K562 (cell line): ENCODE measurements at regions not wholly inside any gene's neighbourhood (a gene's known extent, or its start where the extent isn't known, plus 50 kb on each side); places are given as distances from the start of the nearest gene placed in this dataset.

ENCODE experiments used
- ARNT ChIP-seq, 2 experiments: fragments of 450-650 bp; IDR thresholded peaks; 2 replicates each; pipeline ENCODE4 v1.6.1; 2016; ENCODE audit warnings: mild to moderate bottlenecking in 1 of 2
- BMI1 ChIP-seq: fragments of 150-350 bp; IDR thresholded peaks from 2 replicates; pipeline ENCODE4 v1.6.1; 2014; ENCODE audit warnings: low read length
- CEBPB ChIP-seq: fragments of 450-650 bp; IDR thresholded peaks from 2 replicates; pipeline ENCODE4 v1.6.1; 2016; ENCODE audit warnings: missing genetic modification characterization, missing compliant biosample characterization
- CHD1 ChIP-seq: fragments of 200-600 bp; sonication (generic); IDR thresholded peaks from one replicate; pipeline ENCODE4 v1.6.1; 2012; ENCODE audit warnings: mild to moderate bottlenecking, moderate library complexity, low read length, inconsistent platforms
- CSDE1 ChIP-seq, 2 experiments: fragments of 450-650 bp; IDR thresholded peaks; 2 replicates each; pipeline ENCODE4 v1.6.1; 2016; ENCODE audit warnings: mild to moderate bottlenecking in 1 of 2
- CXXC5 ChIP-seq: fragments of 250-450 bp; sonication (Bioruptor Pico); IDR thresholded peaks from 2 replicates; pipeline ENCODE4 v1.8.0; 2022; ENCODE audit warnings: inconsistent platforms, mild to moderate bottlenecking, moderate library complexity
- EP300 ChIP-seq: IDR thresholded peaks from 2 replicates; pipeline ENCODE4 v1.6.1; 2012; ENCODE audit warnings: low read length, improper control_type of control experiment
- ESRRB ChIP-seq: fragments of 250-450 bp; sonication (Bioruptor Pico); IDR thresholded peaks from 2 replicates; pipeline ENCODE4 v1.5.0; 2020; ENCODE audit warnings: mild to moderate bottlenecking, moderate library complexity, borderline replicate concordance
- ETV6 ChIP-seq, 3 experiments: fragments of 150-350 bp in 1 of 3; sonication (generic) in 1 of 3; formaldehyde crosslinking in 1 of 3; IDR thresholded peaks; 2 replicates each; pipeline versions ENCODE4 v1.6.1 to v1.8.0; 2014 to 2022; ENCODE audit warnings: borderline replicate concordance in 2 of 3, low read depth in 2 of 3, antibody characterized with exemption in 1 of 3, low read length in 1 of 3, mild to moderate bottlenecking in 1 of 3, missing genetic modification reagents in 1 of 3
- EWSR1 ChIP-seq: fragments of 450-650 bp; IDR thresholded peaks from 2 replicates; pipeline ENCODE4 v1.6.1; 2018; ENCODE audit warnings: borderline replicate concordance, mild to moderate bottlenecking, low read depth, moderate library complexity; ENCODE audit not compliant: partially characterized antibody
- HCFC1 ChIP-seq: IDR thresholded peaks from 2 replicates; pipeline ENCODE4 v1.6.1; 2012; ENCODE audit warnings: low read depth, low read length, improper control_type of control experiment
- HMG20B ChIP-seq: fragments of 250-450 bp; sonication (Bioruptor Pico); IDR thresholded peaks from 2 replicates; pipeline ENCODE4 v1.5.0; 2021; ENCODE audit warnings: mild to moderate bottlenecking
- MECOM ChIP-seq: fragments of 250-450 bp; sonication (Bioruptor Pico); IDR thresholded peaks from 2 replicates; pipeline ENCODE4 v1.8.0; 2022; ENCODE audit warnings: inconsistent platforms
- MIER1 ChIP-seq: fragments of 450-650 bp; IDR thresholded peaks from 2 replicates; pipeline ENCODE4 v1.6.1; 2016; ENCODE audit warnings: antibody characterized with exemption, mild to moderate bottlenecking, low read depth
- NR3C1 ChIP-seq: sonication (generic); formaldehyde crosslinking; IDR thresholded peaks from 2 replicates; pipeline ENCODE4 v1.8.1; 2022; ENCODE audit warnings: missing genetic modification reagents
- POLR3G ChIP-seq: IDR thresholded peaks from 2 replicates; pipeline ENCODE4 v1.6.1; 2011; ENCODE audit not compliant: insufficient read length, insufficient replicate concordance; ENCODE audit errors: extremely low read depth
- PTTG1 ChIP-seq: fragments of 450-650 bp; IDR thresholded peaks from 2 replicates; pipeline ENCODE4 v1.6.1; 2016; ENCODE audit warnings: low read depth, mild to moderate bottlenecking, missing genetic modification characterization, missing compliant biosample characterization
- SMARCC2 ChIP-seq: fragments of 450-650 bp; IDR thresholded peaks from 2 replicates; pipeline ENCODE4 v1.6.1; 2017; ENCODE audit warnings: antibody characterized with exemption, moderate library complexity, mild to moderate bottlenecking, low read depth
- ZBTB1 ChIP-seq: sonication (generic); formaldehyde crosslinking; IDR thresholded peaks from 2 replicates; pipeline ENCODE4 v1.8.1; 2023; ENCODE audit warnings: missing genetic modification reagents, low read depth, mild to moderate bottlenecking, borderline replicate concordance
- ZBTB8A ChIP-seq: fragments of 450-650 bp; IDR thresholded peaks from 2 replicates; pipeline ENCODE4 v1.6.1; 2018; ENCODE audit warnings: mild to moderate bottlenecking, moderate library complexity; ENCODE audit not compliant: partially characterized antibody
- ZNF436 ChIP-seq: fragments of 250-450, 450-650 bp; sonication (Bioruptor Pico); formaldehyde crosslinking; IDR thresholded peaks from 2 replicates; pipeline ENCODE4 v1.7.0; 2020; ENCODE audit warnings: mild to moderate bottlenecking
- TF ChIP-seq, protein P1 (sequence below): fragments of 450-650 bp; formaldehyde crosslinking; IDR thresholded peaks from 2 replicates; pipeline ENCODE4 v1.4.0; 2020; ENCODE audit warnings: mild to moderate bottlenecking, moderate library complexity
- TF ChIP-seq, protein P2 (sequence below): fragments of 250-450 bp; sonication (Bioruptor Pico); IDR thresholded peaks from 2 replicates; pipeline ENCODE4 v1.4.0; 2020; ENCODE audit warnings: mild to moderate bottlenecking
- TF ChIP-seq, protein P3 (sequence below), 2 experiments: fragments of 450-650 bp; IDR thresholded peaks; 2 replicates each; pipeline ENCODE4 v1.6.1; 2016
- TF ChIP-seq, protein P4 (sequence below): fragments of 450-650 bp; IDR thresholded peaks from 2 replicates; pipeline ENCODE4 v1.6.1; 2018; ENCODE audit warnings: mild to moderate bottlenecking, low read depth; ENCODE audit not compliant: partially characterized antibody

DNA sequence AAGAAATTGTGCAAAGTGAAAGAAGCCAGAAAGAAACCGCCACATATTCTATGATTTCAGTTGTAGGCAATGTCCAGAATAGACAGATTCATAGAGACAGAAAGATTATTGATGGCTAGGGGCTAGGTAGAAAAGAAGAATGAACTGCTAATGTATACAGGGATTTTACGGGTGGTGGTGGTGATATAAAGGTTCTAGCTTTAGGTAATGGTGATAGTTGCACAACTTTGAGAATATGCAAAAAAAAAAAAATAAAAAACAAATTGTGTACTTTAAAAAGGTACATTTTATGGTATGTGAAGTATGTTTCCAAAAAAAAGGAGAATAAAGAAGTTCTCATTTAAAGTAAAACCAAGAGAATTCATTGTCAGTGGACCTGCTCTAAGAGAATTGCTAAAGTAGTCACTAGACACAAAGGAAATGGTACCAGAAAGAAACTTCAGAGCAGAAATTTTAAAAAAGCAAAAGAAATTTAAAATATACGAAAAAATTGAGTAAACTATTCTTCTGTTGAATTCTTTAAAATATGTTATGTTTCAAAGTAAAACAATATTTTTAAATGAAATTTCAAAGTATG, 680.1 kb downstream of the UQCRFS1 start (continued):
- TF ChIP-seq BMI1, result no peak
- no peak for TF ChIP-seq ZBTB8A
- TF ChIP-seq, protein P1, sequence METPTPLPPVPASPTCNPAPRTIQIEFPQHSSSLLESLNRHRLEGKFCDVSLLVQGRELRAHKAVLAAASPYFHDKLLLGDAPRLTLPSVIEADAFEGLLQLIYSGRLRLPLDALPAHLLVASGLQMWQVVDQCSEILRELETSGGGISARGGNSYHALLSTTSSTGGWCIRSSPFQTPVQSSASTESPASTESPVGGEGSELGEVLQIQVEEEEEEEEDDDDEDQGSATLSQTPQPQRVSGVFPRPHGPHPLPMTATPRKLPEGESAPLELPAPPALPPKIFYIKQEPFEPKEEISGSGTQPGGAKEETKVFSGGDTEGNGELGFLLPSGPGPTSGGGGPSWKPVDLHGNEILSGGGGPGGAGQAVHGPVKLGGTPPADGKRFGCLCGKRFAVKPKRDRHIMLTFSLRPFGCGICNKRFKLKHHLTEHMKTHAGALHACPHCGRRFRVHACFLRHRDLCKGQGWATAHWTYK (CRISPR knock-in tag), result no peak
- no peak for TF ChIP-seq ETV6 (IDR thresholded peaks at IDR 0.05; ENCODE audit: borderline replicate concordance in 1 of 2, low read depth in 2 of 2, low read length in 1 of 2)
- no peak for TF ChIP-seq ETV6 (CRISPR knock-in tag; IDR thresholded peaks at IDR 0.05; ENCODE audit: borderline replicate concordance)
- no peak for TF ChIP-seq EWSR1
- TF ChIP-seq, protein P2, sequence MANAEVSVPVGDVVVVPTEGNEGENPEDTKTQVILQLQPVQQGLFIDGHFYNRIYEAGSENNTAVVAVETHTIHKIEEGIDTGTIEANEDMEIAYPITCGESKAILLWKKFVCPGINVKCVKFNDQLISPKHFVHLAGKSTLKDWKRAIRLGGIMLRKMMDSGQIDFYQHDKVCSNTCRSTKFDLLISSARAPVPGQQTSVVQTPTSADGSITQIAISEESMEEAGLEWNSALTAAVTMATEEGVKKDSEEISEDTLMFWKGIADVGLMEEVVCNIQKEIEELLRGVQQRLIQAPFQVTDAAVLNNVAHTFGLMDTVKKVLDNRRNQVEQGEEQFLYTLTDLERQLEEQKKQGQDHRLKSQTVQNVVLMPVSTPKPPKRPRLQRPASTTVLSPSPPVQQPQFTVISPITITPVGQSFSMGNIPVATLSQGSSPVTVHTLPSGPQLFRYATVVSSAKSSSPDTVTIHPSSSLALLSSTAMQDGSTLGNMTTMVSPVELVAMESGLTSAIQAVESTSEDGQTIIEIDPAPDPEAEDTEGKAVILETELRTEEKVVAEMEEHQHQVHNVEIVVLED (CRISPR knock-in tag), result no peak
- TF ChIP-seq PTTG1 (tag), result no peak
- TF ChIP-seq, protein P3, sequence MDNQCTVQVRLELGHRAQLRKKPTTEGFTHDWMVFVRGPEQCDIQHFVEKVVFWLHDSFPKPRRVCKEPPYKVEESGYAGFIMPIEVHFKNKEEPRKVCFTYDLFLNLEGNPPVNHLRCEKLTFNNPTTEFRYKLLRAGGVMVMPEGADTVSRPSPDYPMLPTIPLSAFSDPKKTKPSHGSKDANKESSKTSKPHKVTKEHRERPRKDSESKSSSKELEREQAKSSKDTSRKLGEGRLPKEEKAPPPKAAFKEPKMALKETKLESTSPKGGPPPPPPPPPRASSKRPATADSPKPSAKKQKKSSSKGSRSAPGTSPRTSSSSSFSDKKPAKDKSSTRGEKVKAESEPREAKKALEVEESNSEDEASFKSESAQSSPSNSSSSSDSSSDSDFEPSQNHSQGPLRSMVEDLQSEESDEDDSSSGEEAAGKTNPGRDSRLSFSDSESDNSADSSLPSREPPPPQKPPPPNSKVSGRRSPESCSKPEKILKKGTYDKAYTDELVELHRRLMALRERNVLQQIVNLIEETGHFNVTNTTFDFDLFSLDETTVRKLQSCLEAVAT (IDR thresholded peaks at IDR 0.05), result peak; percentile 98
- TF ChIP-seq MIER1, result no peak
- TF ChIP-seq ESRRB, result no peak
- no peak for TF ChIP-seq HCFC1
- TF ChIP-seq EP300, result no peak
- no peak for TF ChIP-seq ZBTB1
- TF ChIP-seq, protein P4, sequence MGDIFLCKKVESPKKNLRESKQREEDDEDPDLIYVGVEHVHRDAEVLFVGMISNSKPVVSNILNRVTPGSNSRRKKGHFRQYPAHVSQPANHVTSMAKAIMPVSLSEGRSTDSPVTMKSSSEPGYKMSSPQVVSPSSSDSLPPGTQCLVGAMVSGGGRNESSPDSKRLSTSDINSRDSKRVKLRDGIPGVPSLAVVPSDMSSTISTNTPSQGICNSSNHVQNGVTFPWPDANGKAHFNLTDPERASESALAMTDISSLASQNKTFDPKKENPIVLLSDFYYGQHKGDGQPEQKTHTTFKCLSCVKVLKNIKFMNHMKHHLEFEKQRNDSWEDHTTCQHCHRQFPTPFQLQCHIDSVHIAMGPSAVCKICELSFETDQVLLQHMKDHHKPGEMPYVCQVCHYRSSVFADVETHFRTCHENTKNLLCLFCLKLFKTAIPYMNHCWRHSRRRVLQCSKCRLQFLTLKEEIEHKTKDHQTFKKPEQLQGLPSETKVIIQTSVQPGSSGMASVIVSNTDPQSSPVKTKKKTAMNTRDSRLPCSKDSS, result no peak
- no peak for TF ChIP-seq CHD1
- no peak for TF ChIP-seq CSDE1 (IDR thresholded peaks at IDR 0.05)
- TF ChIP-seq ARNT (IDR thresholded peaks at IDR 0.05), result no peak
- TF ChIP-seq ZNF436 (CRISPR knock-in tag), result no peak
- no peak for TF ChIP-seq NR3C1 (CRISPR knock-in tag)
- TF ChIP-seq MECOM (CRISPR knock-in tag), result no peak
- TF ChIP-seq SMARCC2, result no peak
- no peak for TF ChIP-seq HMG20B
- TF ChIP-seq CEBPB, result peak; percentile 76
- TF ChIP-seq CXXC5 (CRISPR knock-in tag), result no peak
- no peak for TF ChIP-seq POLR3G
